HCT116 (cell line): ENCODE measurements at regions not wholly inside any gene's neighbourhood (a gene's known extent, or its start where the extent isn't known, plus 50 kb on each side); places are given as distances from the start of the nearest gene placed in this dataset.

Experiments used
- CTCF ChIP-seq, 3 experiments: fragments of 200-600 bp in 1 of 3; sonication (generic) in 1 of 3; IDR thresholded peaks in 2 of 3; conservative IDR thresholded peaks in 1 of 3; 2 replicates each; pipeline ENCODE4 v1.5.1; 2012 to 2017; ENCODE audit warnings: low read depth in 2 of 3, low read length in 2 of 3, antibody characterized with exemption in 1 of 3, borderline replicate concordance in 1 of 3, control low read depth in 1 of 3, mild to moderate bottlenecking in 1 of 3, mixed read lengths in 1 of 3, mixed run types in 1 of 3, moderate library complexity in 1 of 3; ENCODE audit not compliant: insufficient read depth in 1 of 3
- EGR1 ChIP-seq: IDR thresholded peaks from 2 replicates; pipeline ENCODE4 v1.6.1; 2012; ENCODE audit warnings: low read depth
- JUND ChIP-seq: IDR thresholded peaks from 2 replicates; pipeline ENCODE4 v1.6.1; 2012
- REST ChIP-seq: IDR thresholded peaks from 2 replicates; pipeline ENCODE4 v1.6.1; 2012; ENCODE audit warnings: low read depth
- SRF ChIP-seq: IDR thresholded peaks from 2 replicates; pipeline ENCODE4 v1.6.1; 2012; ENCODE audit warnings: low read depth

- TF ChIP-seq EGR1 (no peak), JUND (no peak), SRF (no peak), CTCF (IDR thresholded peaks at IDR 0.05 in 2 of 3, conservative IDR thresholded peaks at IDR 0.05 in 1 of 3; ENCODE audit: borderline replicate concordance in 1 of 3, insufficient read depth in 1 of 3, low read depth in 2 of 3, low read length in 2 of 3) (no peak), REST (no peak)
Measured at GRCh38 chr5:116773926-116774325, 199.3 kb upstream of the SEMA6A start.
